K562 (cell line): ENCODE measurements at regions not wholly inside any gene's neighbourhood (a gene's known extent, or its start where the extent isn't known, plus 50 kb on each side); places are given as distances from the start of the nearest gene placed in this dataset.

Experiments
- ATAC-seq: fragments of 200-7000 bp; cut with Tn5 transposase; 3 replicates; pipeline ENCODE4 v1.9.1; 2020; ENCODE audit warnings: moderate library complexity
- BruUV-seq: library from RNA; stranded (reverse); fragments of 400-500 nt; replicated peaks from 2 replicates; lab custom pipeline; 2021; lab: Mats Ljungman, UMichigan
- CTCF ChIA-PET: fragments of 300-600 bp; formaldehyde crosslinking; extraction: SDS; loops from one replicate; lab custom pipeline; 2021; ENCODE audit warnings: low intra/inter-chr PET ratio; lab: Yijun Ruan, JAX
- POLR2A ChIA-PET: fragments of 300-600, 350-650 bp; sonication (Branson Sonifier 250); formaldehyde crosslinking; extraction: SDS; loops from one replicate; lab custom pipeline; 2021; ENCODE audit warnings: antibody characterized with exemption, inconsistent platforms; lab: Yijun Ruan, JAX
- DNase-seq, 4 experiments: peaks; one replicate each; pipeline versions ENCODE4 v3.0.0 to v3.0.0-alpha.2; 2011 to 2018; ENCODE audit warnings: low spot score in 3 of 4, mixed read lengths in 3 of 4; ENCODE audit errors: extremely low read depth in 1 of 4
- FAIRE-seq: peaks from 2 replicates; lab custom pipeline; 2011; peaks lifted over from hg19 to GRCh38; lab: Jason Lieb, UNC
- H2AFZ ChIP-seq: 2 replicates; pipeline ENCODE4 v1.6.0; 2011; ENCODE audit warnings: low read depth, low read length, control low read depth, inconsistent platforms
- H3K27ac ChIP-seq: fragments of 200-600 bp; 3 replicates; pipeline ENCODE4 v1.8.0; 2011; ENCODE audit warnings: low read depth, mild to moderate bottlenecking, control low read depth, inconsistent platforms, low read length, moderate library complexity, mixed read lengths; ENCODE audit errors: extremely low read depth
- H3K27me3 ChIP-seq, 2 experiments: fragments of 300-600 bp in 1 of 2; 2 replicates in 1 of 2; 3 replicates in 1 of 2; pipeline versions ENCODE4 v1.6.0 to v1.8.0; 2011; ENCODE audit warnings: inconsistent platforms in 2 of 2, low read length in 2 of 2, mild to moderate bottlenecking in 1 of 2, mixed read lengths in 1 of 2, moderate library complexity in 1 of 2; ENCODE audit not compliant: control insufficient read depth in 2 of 2, insufficient read depth in 2 of 2
- H3K36me3 ChIP-seq: fragments of 300-600 bp; 3 replicates; pipeline ENCODE4 v1.8.0; 2011; ENCODE audit warnings: mild to moderate bottlenecking, low read length, inconsistent platforms; ENCODE audit not compliant: control insufficient read depth, insufficient read depth
- H3K4me1 ChIP-seq, 2 experiments: fragments of 200-600 bp in 1 of 2; replicated peaks in 1 of 2; 2 replicates in 1 of 2; 3 replicates in 1 of 2; pipeline versions ENCODE4 v1.5.1 to v1.8.0; 2011; ENCODE audit warnings: inconsistent platforms in 2 of 2, low read length in 2 of 2, mild to moderate bottlenecking in 1 of 2, mixed read lengths in 1 of 2, moderate library complexity in 1 of 2; ENCODE audit not compliant: control insufficient read depth in 2 of 2, insufficient read depth in 2 of 2
- H3K4me2 ChIP-seq: 2 replicates; pipeline ENCODE4 v1.6.1; 2011; ENCODE audit warnings: low read length, control low read depth, inconsistent platforms, mixed read lengths; ENCODE audit not compliant: insufficient read depth
- H3K4me3 ChIP-seq: fragments of 200-600 bp; sonication (generic), shearing (Covaris generic); 2 replicates; pipeline ENCODE4 v1.5.1; 2016; ENCODE audit warnings: control low read depth, inconsistent platforms
- H3K79me2 ChIP-seq: fragments of 200-600 bp; 3 replicates; pipeline ENCODE4 v1.8.0; 2011; ENCODE audit warnings: low read length, inconsistent platforms; ENCODE audit not compliant: control insufficient read depth, insufficient read depth
- H3K9ac ChIP-seq, 2 experiments: 2 replicates each; pipeline versions ENCODE4 v1.6.0 to v1.6.1; 2011; ENCODE audit warnings: low read depth in 2 of 2, low read length in 2 of 2, control low read depth in 1 of 2, inconsistent platforms in 1 of 2, mild to moderate bottlenecking in 1 of 2, mixed read lengths in 1 of 2; ENCODE audit not compliant: insufficient read depth in 1 of 2
- H3K9me1 ChIP-seq: one replicate; pipeline ENCODE4 v1.6.0; 2011; ENCODE audit warnings: inconsistent platforms, mild to moderate bottlenecking, low read length, moderate library complexity; ENCODE audit not compliant: control insufficient read depth, insufficient read depth
- H3K9me3 ChIP-seq: replicated peaks from 2 replicates; pipeline ENCODE4 v1.5.1; 2011; ENCODE audit warnings: low read depth, low read length, inconsistent platforms; ENCODE audit not compliant: control insufficient read depth, insufficient read depth
- H4K20me1 ChIP-seq: replicated peaks from 2 replicates; pipeline ENCODE4 v1.6.1; 2011; ENCODE audit warnings: low read length, inconsistent platforms, mixed read lengths; ENCODE audit not compliant: control insufficient read depth, insufficient read depth
- EP300 ChIP-seq: IDR thresholded peaks from 2 replicates; pipeline ENCODE4 v1.6.1; 2012; ENCODE audit warnings: low read length, improper control_type of control experiment
- GATAD2A ChIP-seq: fragments of 450-650 bp; IDR thresholded peaks from 2 replicates; pipeline ENCODE4 v1.6.1; 2017
- HMG20A ChIP-seq: fragments of 450-650 bp; formaldehyde crosslinking; conservative IDR thresholded peaks from 2 replicates; pipeline ENCODE4 v1.4.0; 2020; ENCODE audit warnings: mild to moderate bottlenecking, mixed read lengths
- MYBL2 ChIP-seq, 2 experiments: fragments of 450-650 bp in 1 of 2; sonication (generic) in 1 of 2; formaldehyde crosslinking in 1 of 2; IDR thresholded peaks; 2 replicates each; pipeline versions ENCODE4 v1.6.1 to v1.8.1; 2017 to 2022; ENCODE audit warnings: borderline replicate concordance in 1 of 2, inconsistent platforms in 1 of 2, low read depth in 1 of 2, mild to moderate bottlenecking in 1 of 2, missing genetic modification reagents in 1 of 2, moderate library complexity in 1 of 2
- NCOA4 ChIP-seq: fragments of 450-650 bp; IDR thresholded peaks from 2 replicates; pipeline ENCODE4 v1.6.1; 2018; ENCODE audit warnings: mild to moderate bottlenecking; ENCODE audit not compliant: partially characterized antibody
- TCFL5 ChIP-seq: fragments of 250-450 bp; sonication (Bioruptor Pico); conservative IDR thresholded peaks from 2 replicates; pipeline ENCODE4 v1.6.1; 2021; ENCODE audit warnings: mild to moderate bottlenecking, moderate library complexity, matching md5 sums
- ZFP36 ChIP-seq: fragments of 150-350 bp; IDR thresholded peaks from 2 replicates; pipeline ENCODE4 v1.6.1; 2018; ENCODE audit warnings: low read length, low read depth; ENCODE audit not compliant: partially characterized antibody
- ZNF133 ChIP-seq: fragments of 250-450 bp; sonication (Bioruptor Pico); IDR thresholded peaks from 2 replicates; pipeline ENCODE4 v1.4.0; 2020; ENCODE audit warnings: mild to moderate bottlenecking
- ZNF184 ChIP-seq: sonication (generic); formaldehyde crosslinking; IDR thresholded peaks from 2 replicates; pipeline ENCODE4 v1.5.0; 2020; ENCODE audit warnings: missing genetic modification reagents
- ZNF408 ChIP-seq: fragments of 250-450 bp; sonication (Bioruptor Pico); IDR thresholded peaks from 2 replicates; pipeline ENCODE4 v1.4.0; 2020; ENCODE audit warnings: low read depth, mild to moderate bottlenecking, moderate library complexity
- ZNF57 ChIP-seq: fragments of 450-650 bp; formaldehyde crosslinking; IDR thresholded peaks from 2 replicates; pipeline ENCODE4 v1.4.0; 2020; ENCODE audit warnings: mild to moderate bottlenecking, moderate library complexity
- ZNF583 ChIP-seq: fragments of 250-450 bp; sonication (Bioruptor Pico); IDR thresholded peaks from 2 replicates; pipeline ENCODE4 v1.4.0; 2020
- WGBS: fragments of 100-300 bp; shearing (Covaris generic); methylation state at CpG from one replicate; pipeline ENCODE4 v1.1.6; 2016; ENCODE audit warnings: low coverage, mixed read lengths; ENCODE audit not compliant: insufficient coverage; ENCODE audit errors: missing lambda C conversion rate; 5-methylcytosine and 5-hydroxymethylcytosine counted together
- in situ Hi-C: fragments of 300-500 bp; cut with MboI; formaldehyde crosslinking; loops from 4 replicates; pipeline ENCODE4 v1.15.0; 2018; ENCODE audit warnings: inconsistent platforms, mixed read lengths
- intact Hi-C: fragments of 100-400 bp; cut with micrococcal nuclease; formaldehyde crosslinking; loops from 2 replicates; pipeline ENCODE4 v1.14.2; 2022
- TF ChIP-seq, protein P1 (sequence below): IDR thresholded peaks from 3 replicates; pipeline ENCODE4 v1.6.1; 2011; ENCODE audit warnings: borderline replicate concordance, mild to moderate bottlenecking; ENCODE audit not compliant: insufficient read length, insufficient read depth
- TF ChIP-seq, protein P2 (sequence below): sonication (generic); IDR thresholded peaks from 2 replicates; pipeline ENCODE4 v1.6.1; 2016
- TF ChIP-seq, protein P3 (sequence below): fragments of 450-650 bp; IDR thresholded peaks from 2 replicates; pipeline ENCODE4 v1.6.1; 2014; ENCODE audit warnings: low read depth, mild to moderate bottlenecking, moderate library complexity, borderline replicate concordance
- TF ChIP-seq, protein P4 (sequence below): IDR thresholded peaks from 2 replicates; pipeline ENCODE4 v1.6.1; 2014; ENCODE audit warnings: antibody characterized with exemption
- TF ChIP-seq, protein P5 (sequence below): sonication (generic); formaldehyde crosslinking; IDR thresholded peaks from 2 replicates; pipeline ENCODE4 v1.8.1; 2022; ENCODE audit warnings: missing genetic modification reagents

DNA sequence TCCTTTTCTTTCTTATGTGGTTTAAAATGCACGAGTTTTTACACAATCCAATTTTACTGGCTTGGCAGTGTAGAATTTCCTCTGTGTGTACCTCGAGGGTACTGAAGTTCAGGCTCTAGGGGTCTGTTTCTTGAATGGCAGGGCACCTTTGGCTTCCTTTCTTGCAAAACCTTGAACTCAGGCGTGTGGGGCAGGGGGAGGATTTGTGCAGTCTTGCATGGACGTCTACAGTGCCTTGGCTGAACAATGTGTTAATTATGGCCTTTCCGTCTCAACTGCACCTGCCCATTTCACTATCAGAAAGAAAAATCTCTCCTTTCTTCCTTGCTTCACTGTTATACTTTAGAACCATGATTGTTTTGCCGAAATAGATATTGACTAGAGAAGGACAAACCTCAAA lies 570.9 kb downstream of the INHBA start:
- Histone ChIP-seq H4K20me1 (no peaks in the 10 kb centered on the region), H3K4me3 (no peak overlapping the region), H3K27ac (no peak overlapping the region), H3K79me2 (no peaks in the 10 kb centered on the region), H3K36me3 (no peaks in the 10 kb centered on the region), H3K27me3 (no peaks in the 10 kb centered on the region), H3K4me2 (no peak overlapping the region), H3K9me1 (no peaks in the 10 kb centered on the region), H3K9me3 (no peaks in the 10 kb centered on the region), H3K9ac (no peak overlapping the region), H3K4me1 (no peaks in the 10 kb centered on the region; a peak in 1 of 5 replicates), H2AFZ (no peak overlapping the region)
- 0% methylated on average over 6 of the region's 6 CpGs for WGBS
- BruUV-seq = no TSS peak
- no peak for FAIRE-seq
- intact Hi-C loops = no loop called here
- ATAC-seq = no peak
- in situ Hi-C loops = no loop called here
- TF ChIP-seq ZNF57 (no peak), ZNF133 (CRISPR knock-in tag) (no peak), TCFL5 (CRISPR knock-in tag) (no peak), MYBL2 (IDR thresholded peaks at IDR 0.05; ENCODE audit: low read depth) (no peak), MYBL2 (CRISPR knock-in tag; IDR thresholded peaks at IDR 0.05; ENCODE audit: borderline replicate concordance) (no peak), ZNF184 (CRISPR knock-in tag) (no peak), HMG20A (CRISPR knock-in tag) (no peak), ZFP36 (no peak), ZNF583 (no peak), ZNF408 (CRISPR knock-in tag) (no peak), EP300 (no peak), NCOA4 (no peak), GATAD2A (no peak)
- TF ChIP-seq, protein P1, sequence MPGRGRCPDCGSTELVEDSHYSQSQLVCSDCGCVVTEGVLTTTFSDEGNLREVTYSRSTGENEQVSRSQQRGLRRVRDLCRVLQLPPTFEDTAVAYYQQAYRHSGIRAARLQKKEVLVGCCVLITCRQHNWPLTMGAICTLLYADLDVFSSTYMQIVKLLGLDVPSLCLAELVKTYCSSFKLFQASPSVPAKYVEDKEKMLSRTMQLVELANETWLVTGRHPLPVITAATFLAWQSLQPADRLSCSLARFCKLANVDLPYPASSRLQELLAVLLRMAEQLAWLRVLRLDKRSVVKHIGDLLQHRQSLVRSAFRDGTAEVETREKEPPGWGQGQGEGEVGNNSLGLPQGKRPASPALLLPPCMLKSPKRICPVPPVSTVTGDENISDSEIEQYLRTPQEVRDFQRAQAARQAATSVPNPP = no peak
- TF ChIP-seq, protein P2, sequence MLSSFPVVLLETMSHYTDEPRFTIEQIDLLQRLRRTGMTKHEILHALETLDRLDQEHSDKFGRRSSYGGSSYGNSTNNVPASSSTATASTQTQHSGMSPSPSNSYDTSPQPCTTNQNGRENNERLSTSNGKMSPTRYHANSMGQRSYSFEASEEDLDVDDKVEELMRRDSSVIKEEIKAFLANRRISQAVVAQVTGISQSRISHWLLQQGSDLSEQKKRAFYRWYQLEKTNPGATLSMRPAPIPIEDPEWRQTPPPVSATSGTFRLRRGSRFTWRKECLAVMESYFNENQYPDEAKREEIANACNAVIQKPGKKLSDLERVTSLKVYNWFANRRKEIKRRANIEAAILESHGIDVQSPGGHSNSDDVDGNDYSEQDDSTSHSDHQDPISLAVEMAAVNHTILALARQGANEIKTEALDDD = no peak
- TF ChIP-seq, protein P3, sequence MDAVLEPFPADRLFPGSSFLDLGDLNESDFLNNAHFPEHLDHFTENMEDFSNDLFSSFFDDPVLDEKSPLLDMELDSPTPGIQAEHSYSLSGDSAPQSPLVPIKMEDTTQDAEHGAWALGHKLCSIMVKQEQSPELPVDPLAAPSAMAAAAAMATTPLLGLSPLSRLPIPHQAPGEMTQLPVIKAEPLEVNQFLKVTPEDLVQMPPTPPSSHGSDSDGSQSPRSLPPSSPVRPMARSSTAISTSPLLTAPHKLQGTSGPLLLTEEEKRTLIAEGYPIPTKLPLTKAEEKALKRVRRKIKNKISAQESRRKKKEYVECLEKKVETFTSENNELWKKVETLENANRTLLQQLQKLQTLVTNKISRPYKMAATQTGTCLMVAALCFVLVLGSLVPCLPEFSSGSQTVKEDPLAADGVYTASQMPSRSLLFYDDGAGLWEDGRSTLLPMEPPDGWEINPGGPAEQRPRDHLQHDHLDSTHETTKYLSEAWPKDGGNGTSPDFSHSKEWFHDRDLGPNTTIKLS = no peak
- TF ChIP-seq, protein P4, sequence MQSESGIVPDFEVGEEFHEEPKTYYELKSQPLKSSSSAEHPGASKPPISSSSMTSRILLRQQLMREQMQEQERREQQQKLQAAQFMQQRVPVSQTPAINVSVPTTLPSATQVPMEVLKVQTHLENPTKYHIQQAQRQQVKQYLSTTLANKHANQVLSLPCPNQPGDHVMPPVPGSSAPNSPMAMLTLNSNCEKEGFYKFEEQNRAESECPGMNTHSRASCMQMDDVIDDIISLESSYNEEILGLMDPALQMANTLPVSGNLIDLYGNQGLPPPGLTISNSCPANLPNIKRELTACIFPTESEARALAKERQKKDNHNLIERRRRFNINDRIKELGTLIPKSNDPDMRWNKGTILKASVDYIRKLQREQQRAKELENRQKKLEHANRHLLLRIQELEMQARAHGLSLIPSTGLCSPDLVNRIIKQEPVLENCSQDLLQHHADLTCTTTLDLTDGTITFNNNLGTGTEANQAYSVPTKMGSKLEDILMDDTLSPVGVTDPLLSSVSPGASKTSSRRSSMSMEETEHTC = no peak
- TF ChIP-seq, protein P5, sequence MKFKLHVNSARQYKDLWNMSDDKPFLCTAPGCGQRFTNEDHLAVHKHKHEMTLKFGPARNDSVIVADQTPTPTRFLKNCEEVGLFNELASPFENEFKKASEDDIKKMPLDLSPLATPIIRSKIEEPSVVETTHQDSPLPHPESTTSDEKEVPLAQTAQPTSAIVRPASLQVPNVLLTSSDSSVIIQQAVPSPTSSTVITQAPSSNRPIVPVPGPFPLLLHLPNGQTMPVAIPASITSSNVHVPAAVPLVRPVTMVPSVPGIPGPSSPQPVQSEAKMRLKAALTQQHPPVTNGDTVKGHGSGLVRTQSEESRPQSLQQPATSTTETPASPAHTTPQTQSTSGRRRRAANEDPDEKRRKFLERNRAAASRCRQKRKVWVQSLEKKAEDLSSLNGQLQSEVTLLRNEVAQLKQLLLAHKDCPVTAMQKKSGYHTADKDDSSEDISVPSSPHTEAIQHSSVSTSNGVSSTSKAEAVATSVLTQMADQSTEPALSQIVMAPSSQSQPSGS = no peak
- no peak for DNase-seq
- ChIA-PET CTCF (no interaction called here), POLR2A (no interaction called here)
